ENCODE measurements at regions not wholly inside any gene's neighbourhood (a gene's known extent, or its start where the extent isn't known, plus 50 kb on each side); places are given as distances from the start of the nearest gene placed in this dataset.

GRCh38 chr2:37561615-37562569, 109.5 kb downstream of the CDC42EP3 start (continued):
- TF ChIP-seq MNT (conservative IDR thresholded peaks at IDR 0.05) (peak; percentile 34 to 67; a peak in 2 of 4 replicates), ZNF655 (CRISPR knock-in tag; IDR thresholded peaks at IDR 0.05) (no peak), HNRNPUL1 (IDR thresholded peaks at IDR 0.05; ENCODE audit: low read length) (no peak), HMG20B (CRISPR knock-in tag; IDR thresholded peaks at IDR 0.05) (no peak), CCAR2 (IDR thresholded peaks at IDR 0.05; ENCODE audit: low read depth, low read length) (no peak), TEAD4 (IDR thresholded peaks at IDR 0.05; ENCODE audit: low read length) (peak; percentile 92), TEAD4 (CRISPR knock-in tag; IDR thresholded peaks at IDR 0.05; ENCODE audit: borderline replicate concordance) (no peak), RBM34 (IDR thresholded peaks at IDR 0.05; ENCODE audit: borderline replicate concordance, insufficient read depth, low read length) (no peak), YBX1 (IDR thresholded peaks at IDR 0.05) (no peak), SOX6 (IDR thresholded peaks at IDR 0.05) (peak; percentile 97), HOMEZ (CRISPR knock-in tag; IDR thresholded peaks at IDR 0.05) (no peak), MEF2D (tag; conservative IDR thresholded peaks at IDR 0.05; ENCODE audit: low read depth) (0 out of 2 replicates have a peak, but pooled peaks have one; percentile 40), AFF4 (CRISPR knock-in tag; IDR thresholded peaks at IDR 0.05) (peak; percentile 35; the same call in 1 of the 2 replicates), KLF10 (CRISPR knock-in tag; IDR thresholded peaks at IDR 0.05) (no peak), FOXJ3 (CRISPR knock-in tag; IDR thresholded peaks at IDR 0.05) (no peak), GATAD2B (IDR thresholded peaks at IDR 0.05; ENCODE audit: borderline replicate concordance) (no peak), ZC3H4 (CRISPR knock-in tag; IDR thresholded peaks at IDR 0.05; ENCODE audit: borderline replicate concordance) (no peak)
- TF ChIP-seq, protein P1, sequence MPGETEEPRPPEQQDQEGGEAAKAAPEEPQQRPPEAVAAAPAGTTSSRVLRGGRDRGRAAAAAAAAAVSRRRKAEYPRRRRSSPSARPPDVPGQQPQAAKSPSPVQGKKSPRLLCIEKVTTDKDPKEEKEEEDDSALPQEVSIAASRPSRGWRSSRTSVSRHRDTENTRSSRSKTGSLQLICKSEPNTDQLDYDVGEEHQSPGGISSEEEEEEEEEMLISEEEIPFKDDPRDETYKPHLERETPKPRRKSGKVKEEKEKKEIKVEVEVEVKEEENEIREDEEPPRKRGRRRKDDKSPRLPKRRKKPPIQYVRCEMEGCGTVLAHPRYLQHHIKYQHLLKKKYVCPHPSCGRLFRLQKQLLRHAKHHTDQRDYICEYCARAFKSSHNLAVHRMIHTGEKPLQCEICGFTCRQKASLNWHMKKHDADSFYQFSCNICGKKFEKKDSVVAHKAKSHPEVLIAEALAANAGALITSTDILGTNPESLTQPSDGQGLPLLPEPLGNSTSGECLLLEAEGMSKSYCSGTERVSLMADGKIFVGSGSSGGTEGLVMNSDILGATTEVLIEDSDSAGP (CRISPR knock-in tag; IDR thresholded peaks at IDR 0.05) = no peak

All from K562 (cell line).